H9 (cell line): ENCODE measurements at regions not wholly inside any gene's neighbourhood (a gene's known extent, or its start where the extent isn't known, plus 50 kb on each side); places are given as distances from the start of the nearest gene placed in this dataset.

Experiments
- DNase-seq: peaks from one replicate; pipeline ENCODE4 v3.0.0-alpha.2; 2017
- H2AFZ ChIP-seq: one replicate; pipeline ENCODE4 v1.6.1; 2013; ENCODE audit warnings: mild to moderate bottlenecking, low read length, control low read depth, moderate library complexity
- H2AK5ac ChIP-seq: 2 replicates; pipeline ENCODE4 v1.6.1; 2013; ENCODE audit warnings: low read length, control low read depth, mixed read lengths; ENCODE audit not compliant: insufficient read length
- H2BK120ac ChIP-seq: one replicate; pipeline ENCODE4 v1.6.1; 2013; ENCODE audit warnings: low read depth, mild to moderate bottlenecking, low read length, control low read depth, inconsistent platforms; ENCODE audit not compliant: poor library complexity, severe bottlenecking
- H2BK12ac ChIP-seq: 2 replicates; pipeline ENCODE4 v1.6.1; 2013; ENCODE audit warnings: low read length, control low read depth, mixed read lengths, low read depth; ENCODE audit not compliant: insufficient read length
- H2BK15ac ChIP-seq: 2 replicates; pipeline ENCODE4 v1.6.1; 2013; ENCODE audit warnings: low read depth, low read length, control low read depth
- H2BK20ac ChIP-seq: one replicate; pipeline ENCODE4 v1.6.1; 2013; ENCODE audit warnings: low read depth, mild to moderate bottlenecking, low read length, control low read depth, inconsistent platforms; ENCODE audit not compliant: poor library complexity, severe bottlenecking
- H2BK5ac ChIP-seq: 2 replicates; pipeline ENCODE4 v1.6.1; 2013; ENCODE audit warnings: low read length, control low read depth, mixed read lengths; ENCODE audit not compliant: insufficient read length
- H3K14ac ChIP-seq: 2 replicates; pipeline ENCODE4 v1.6.1; 2013; ENCODE audit warnings: low read length, control low read depth; ENCODE audit not compliant: insufficient read depth
- H3K18ac ChIP-seq: 2 replicates; pipeline ENCODE4 v1.6.1; 2013; ENCODE audit warnings: low read depth, mild to moderate bottlenecking, mixed read lengths, low read length, control low read depth; ENCODE audit not compliant: insufficient read length
- H3K23ac ChIP-seq: 2 replicates; pipeline ENCODE4 v1.6.1; 2013; ENCODE audit warnings: low read length, control low read depth, mixed read lengths, low read depth; ENCODE audit not compliant: insufficient read length
- H3K23me2 ChIP-seq: 2 replicates; pipeline ENCODE4 v1.6.1; 2013; ENCODE audit warnings: low read depth, mild to moderate bottlenecking, mixed read lengths, low read length, control low read depth; ENCODE audit not compliant: insufficient read length, poor library complexity, severe bottlenecking
- H3K27ac ChIP-seq: 2 replicates; pipeline ENCODE4 v1.5.1; 2013; ENCODE audit warnings: low read length, control low read depth, mixed read lengths, low read depth; ENCODE audit not compliant: insufficient read length
- H3K27me3 ChIP-seq: 2 replicates; pipeline ENCODE4 v1.6.1; 2013; ENCODE audit warnings: low read length, control low read depth, inconsistent platforms; ENCODE audit not compliant: insufficient read depth
- H3K4ac ChIP-seq: 2 replicates; pipeline ENCODE4 v1.6.1; 2013; ENCODE audit warnings: low read depth, mild to moderate bottlenecking, control low read depth, inconsistent platforms, low read length, moderate library complexity
- H3K4me1 ChIP-seq: 2 replicates; pipeline ENCODE4 v1.6.1; 2013; ENCODE audit warnings: low read length, control low read depth, inconsistent platforms; ENCODE audit not compliant: insufficient read depth
- H3K4me2 ChIP-seq: 2 replicates; pipeline ENCODE4 v1.6.1; 2013; ENCODE audit warnings: low read length, control low read depth, mixed read lengths; ENCODE audit not compliant: insufficient read length, insufficient read depth
- H3K56ac ChIP-seq: 2 replicates; pipeline ENCODE4 v1.6.1; 2013; ENCODE audit warnings: low read depth, mild to moderate bottlenecking, mixed read lengths, low read length, control low read depth; ENCODE audit not compliant: insufficient read length
- H3K79me1 ChIP-seq: 2 replicates; pipeline ENCODE4 v1.6.1; 2013; ENCODE audit warnings: low read depth, mild to moderate bottlenecking, moderate library complexity, low read length, control low read depth, inconsistent platforms; ENCODE audit not compliant: insufficient read depth, poor library complexity, severe bottlenecking
- H3K79me2 ChIP-seq: 2 replicates; pipeline ENCODE4 v1.6.1; 2013; ENCODE audit warnings: low read length, control low read depth, inconsistent platforms; ENCODE audit not compliant: insufficient read depth
- H3K9ac ChIP-seq: 2 replicates; pipeline ENCODE4 v1.6.1; 2013; ENCODE audit warnings: low read length, control low read depth, mixed read lengths; ENCODE audit not compliant: insufficient read length; ENCODE audit errors: extremely low read depth
- H3K9me3 ChIP-seq: one replicate; pipeline ENCODE4 v1.6.1; 2013; ENCODE audit warnings: low read depth, low read length, inconsistent platforms; ENCODE audit not compliant: control insufficient read depth
- H3T11ph ChIP-seq: one replicate; pipeline ENCODE4 v1.6.1; 2013; ENCODE audit warnings: mild to moderate bottlenecking, low read length, control low read depth, inconsistent platforms
- H4K20me1 ChIP-seq: one replicate; pipeline ENCODE4 v1.6.1; 2013; ENCODE audit not compliant: control insufficient read depth, insufficient read length, insufficient read depth
- H4K5ac ChIP-seq: 2 replicates; pipeline ENCODE4 v1.6.1; 2013; ENCODE audit warnings: low read depth, mild to moderate bottlenecking, mixed read lengths, low read length, control low read depth; ENCODE audit not compliant: insufficient read length
- H4K8ac ChIP-seq: replicated peaks from 2 replicates; pipeline ENCODE4 v1.6.1; 2013; ENCODE audit warnings: low read length, control low read depth, mixed read lengths, low read depth; ENCODE audit not compliant: insufficient read length
- H4K91ac ChIP-seq: 2 replicates; pipeline ENCODE4 v1.6.1; 2013; ENCODE audit warnings: low read depth, mild to moderate bottlenecking, moderate library complexity, mixed read lengths, low read length, control low read depth; ENCODE audit not compliant: insufficient read length
- H3K27ac Mint-ChIP-seq, 3 experiments: 2 replicates in 2 of 3; 3 replicates in 1 of 3; pipeline ENCODE4 v1.8.0; 2020 to 2021; ENCODE audit warnings: mixed read lengths in 3 of 3, mild to moderate bottlenecking in 1 of 3, moderate library complexity in 1 of 3
- H3K27me3 Mint-ChIP-seq: 2 replicates; pipeline ENCODE4 v1.8.0; 2021; ENCODE audit warnings: low read depth, mild to moderate bottlenecking, moderate library complexity, mixed read lengths
- H3K36me3 Mint-ChIP-seq, 3 experiments: 2 replicates in 2 of 3; 3 replicates in 1 of 3; pipeline ENCODE4 v1.8.0; 2020 to 2021; ENCODE audit warnings: low read depth in 3 of 3, mixed read lengths in 3 of 3; ENCODE audit not compliant: insufficient read depth in 1 of 3
- H3K4me1 Mint-ChIP-seq, 2 experiments: 2 replicates each; pipeline ENCODE4 v1.8.0; 2020; ENCODE audit warnings: mixed read lengths in 2 of 2
- H3K4me3 Mint-ChIP-seq, 2 experiments: 2 replicates in 1 of 2; 3 replicates in 1 of 2; pipeline ENCODE4 v1.8.0; 2020 to 2021; ENCODE audit warnings: mild to moderate bottlenecking in 2 of 2, mixed read lengths in 2 of 2, moderate library complexity in 1 of 2
- H3K9me3 Mint-ChIP-seq, 2 experiments: 2 replicates in 1 of 2; 3 replicates in 1 of 2; pipeline ENCODE4 v1.8.0; 2020; ENCODE audit warnings: mild to moderate bottlenecking in 2 of 2, mixed read lengths in 2 of 2, moderate library complexity in 1 of 2
- WGBS: extraction: QIAGEN DNeasy Blood & Tissue Kit; methylation state at CpG from one replicate; pipeline ENCODE4 v1.1.7; 2013; ENCODE audit warnings: missing lambda C conversion rate, low lambda C conversion rate, mixed read lengths; ENCODE audit not compliant: insufficient read length; ENCODE audit errors: extremely low coverage; 5-methylcytosine and 5-hydroxymethylcytosine counted together
- TF ChIP-seq, protein P1 (sequence below): fragments of 200-600 bp; sonication (generic); conservative IDR thresholded peaks from 3 replicates; pipeline ENCODE4 v1.8.0; 2021; ENCODE audit warnings: antibody characterized with exemption, mild to moderate bottlenecking

DNA sequence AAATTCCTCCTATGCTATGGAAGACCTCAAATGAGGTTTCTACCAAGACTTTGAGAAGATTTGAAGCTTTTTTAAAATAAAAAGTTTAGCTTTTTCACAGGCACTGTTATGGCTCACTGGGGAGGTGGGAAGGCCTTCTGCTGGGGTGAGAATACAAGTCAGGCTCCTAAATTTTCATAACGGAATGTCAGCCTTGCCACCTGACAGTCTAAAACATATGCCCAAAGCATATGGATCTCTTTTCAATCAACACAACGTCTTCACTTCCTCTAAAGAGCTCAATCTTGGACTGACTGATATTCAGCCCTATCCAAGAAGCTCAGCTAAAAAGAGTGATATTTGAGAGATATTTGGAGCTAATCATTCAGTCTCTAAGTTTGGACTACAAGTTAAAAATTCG, 57.1 kb upstream of the LIN7C start:
- peaks cover 8% of the 10 kb centered on the region for H3K27me3 Mint-ChIP-seq
- Histone ChIP-seq H3K27me3 (no peaks in the 10 kb centered on the region), H3K56ac (no peak overlapping the region), H2BK5ac (no peak overlapping the region), H2BK120ac (no peak overlapping the region), H2BK20ac (no peak overlapping the region), H3K79me2 (no peaks in the 10 kb centered on the region), H3K4ac (no peak overlapping the region), H4K91ac (no peak overlapping the region), H3T11ph (no peak overlapping the region), H3K9me3 (no peaks in the 10 kb centered on the region), H4K20me1 (no peaks in the 10 kb centered on the region), H2AFZ (no peak overlapping the region), H3K4me2 (no peak overlapping the region), H3K9ac (no peak overlapping the region), H4K5ac (no peak overlapping the region), H2BK15ac (no peak overlapping the region), H2AK5ac (no peak overlapping the region), H2BK12ac (no peak overlapping the region), H3K4me1 (no peaks in the 10 kb centered on the region), H3K14ac (no peak overlapping the region), H3K18ac (no peak overlapping the region), H3K23ac (no peak overlapping the region), H3K79me1 (no peaks in the 10 kb centered on the region), H3K27ac (no peak overlapping the region), H4K8ac (no peak overlapping the region), H3K23me2 (no peaks in the 10 kb centered on the region)
- TF ChIP-seq, protein P1, sequence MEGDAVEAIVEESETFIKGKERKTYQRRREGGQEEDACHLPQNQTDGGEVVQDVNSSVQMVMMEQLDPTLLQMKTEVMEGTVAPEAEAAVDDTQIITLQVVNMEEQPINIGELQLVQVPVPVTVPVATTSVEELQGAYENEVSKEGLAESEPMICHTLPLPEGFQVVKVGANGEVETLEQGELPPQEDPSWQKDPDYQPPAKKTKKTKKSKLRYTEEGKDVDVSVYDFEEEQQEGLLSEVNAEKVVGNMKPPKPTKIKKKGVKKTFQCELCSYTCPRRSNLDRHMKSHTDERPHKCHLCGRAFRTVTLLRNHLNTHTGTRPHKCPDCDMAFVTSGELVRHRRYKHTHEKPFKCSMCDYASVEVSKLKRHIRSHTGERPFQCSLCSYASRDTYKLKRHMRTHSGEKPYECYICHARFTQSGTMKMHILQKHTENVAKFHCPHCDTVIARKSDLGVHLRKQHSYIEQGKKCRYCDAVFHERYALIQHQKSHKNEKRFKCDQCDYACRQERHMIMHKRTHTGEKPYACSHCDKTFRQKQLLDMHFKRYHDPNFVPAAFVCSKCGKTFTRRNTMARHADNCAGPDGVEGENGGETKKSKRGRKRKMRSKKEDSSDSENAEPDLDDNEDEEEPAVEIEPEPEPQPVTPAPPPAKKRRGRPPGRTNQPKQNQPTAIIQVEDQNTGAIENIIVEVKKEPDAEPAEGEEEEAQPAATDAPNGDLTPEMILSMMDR: no peak
- no peaks in the 10 kb centered on the region for H3K36me3 Mint-ChIP-seq
- no peak overlapping the region for H3K27ac Mint-ChIP-seq
- H3K9me3 Mint-ChIP-seq: no peaks in the 10 kb centered on the region; a peak in 1 of 5 replicates
- no peak for DNase-seq
- WGBS: no CpG with 5 or more reads among the region's 3 CpGs
- H3K4me3 Mint-ChIP-seq: no peak overlapping the region
- H3K4me1 Mint-ChIP-seq: peaks cover 0 to 4% of the 10 kb centered on the region in 2 experiments; a peak in 1 of 4 replicates
